Liver (tissue), 7 donors: ENCODE measurements at regions not wholly inside any gene's neighbourhood (a gene's known extent, or its start where the extent isn't known, plus 50 kb on each side); places are given as distances from the start of the nearest gene placed in this dataset.

Source experiments
- DNase-seq: peaks from one replicate; pipeline ENCODE4 v3.0.0-alpha.2; 2017; ENCODE audit warnings: low spot score
- H3K27ac ChIP-seq, 2 donors: one replicate each; pipeline ENCODE4 v1.7.0; 2013; ENCODE audit warnings: inconsistent platforms in 2 of 2, low read length in 2 of 2, control low read depth in 1 of 2, low read depth in 1 of 2, mild to moderate bottlenecking in 1 of 2
- H3K27me3 ChIP-seq, 4 donors: one replicate each; pipeline versions ENCODE4 v1.6.1 to v1.7.0; 2013; ENCODE audit warnings: low read length in 3 of 4, inconsistent platforms in 1 of 4, mild to moderate bottlenecking in 1 of 4, moderate library complexity in 1 of 4; ENCODE audit not compliant: control insufficient read depth in 4 of 4, insufficient read depth in 4 of 4
- H3K36me3 ChIP-seq, 4 donors: one replicate each; pipeline versions ENCODE4 v1.6.1 to v1.7.0; 2013; ENCODE audit warnings: low read length in 3 of 4, mild to moderate bottlenecking in 3 of 4, low read depth in 1 of 4, moderate library complexity in 1 of 4; ENCODE audit not compliant: control insufficient read depth in 4 of 4, insufficient read depth in 3 of 4
- H3K4me1 ChIP-seq, 4 donors: one replicate each; pipeline versions ENCODE4 v1.6.1 to v1.7.0; 2013; ENCODE audit warnings: low read length in 3 of 4, mild to moderate bottlenecking in 3 of 4, moderate library complexity in 1 of 4; ENCODE audit not compliant: control insufficient read depth in 4 of 4, insufficient read depth in 4 of 4
- H3K4me3 ChIP-seq, 3 donors: one replicate each; pipeline versions ENCODE4 v1.6.1 to v1.7.0; 2013; ENCODE audit warnings: low read length in 3 of 3, control low read depth in 1 of 3, low read depth in 1 of 3, mild to moderate bottlenecking in 1 of 3
- H3K9ac ChIP-seq, 2 donors: one replicate each; pipeline ENCODE4 v1.7.0; 2013; ENCODE audit warnings: low read length in 2 of 2, mild to moderate bottlenecking in 2 of 2, moderate library complexity in 2 of 2, control low read depth in 1 of 2, low read depth in 1 of 2
- H3K9me3 ChIP-seq, 4 donors: one replicate each; pipeline versions ENCODE4 v1.6.1 to v1.7.0; 2013; ENCODE audit warnings: low read length in 3 of 4; ENCODE audit not compliant: control insufficient read depth in 4 of 4
- EGR1 ChIP-seq, 2 donors: IDR thresholded peaks; 2 replicates each; pipeline ENCODE4 v1.6.1; 2016 to 2018; ENCODE audit warnings: antibody characterized with exemption in 2 of 2, low read depth in 2 of 2
- HNF4A ChIP-seq, 2 donors: conservative IDR thresholded peaks; 2 replicates each; pipeline ENCODE4 v1.6.1; 2016; ENCODE audit warnings: antibody characterized with exemption in 2 of 2, mild to moderate bottlenecking in 2 of 2
- JUND ChIP-seq, 2 donors: IDR thresholded peaks; 2 replicates each; pipeline ENCODE4 v1.6.1; 2016; ENCODE audit warnings: antibody characterized with exemption in 2 of 2
- NR2F2 ChIP-seq: IDR thresholded peaks from 2 replicates; pipeline ENCODE4 v1.6.1; 2016; ENCODE audit warnings: antibody characterized with exemption
- RXRA ChIP-seq, 2 donors: IDR thresholded peaks; 2 replicates each; pipeline ENCODE4 v1.6.1; 2017 to 2018; ENCODE audit warnings: antibody characterized with exemption in 2 of 2, mild to moderate bottlenecking in 1 of 2
- SP1 ChIP-seq: IDR thresholded peaks from 2 replicates; pipeline ENCODE4 v1.6.1; 2018; ENCODE audit warnings: antibody characterized with exemption, mild to moderate bottlenecking
- WGBS: extraction: QIAGEN DNeasy Blood & Tissue Kit; methylation state at CpG from one replicate; pipeline ENCODE4 v1.1.7; 2013; 5-methylcytosine and 5-hydroxymethylcytosine counted together
- TF ChIP-seq, protein P1 (sequence below): IDR thresholded peaks from 2 replicates; pipeline ENCODE4 v1.6.1; 2016; ENCODE audit warnings: antibody characterized with exemption, mild to moderate bottlenecking
- donor health status: healthy.
- donor health status: healthy.
- donor health status: healthy.
- donor health status: healthy.

DNA sequence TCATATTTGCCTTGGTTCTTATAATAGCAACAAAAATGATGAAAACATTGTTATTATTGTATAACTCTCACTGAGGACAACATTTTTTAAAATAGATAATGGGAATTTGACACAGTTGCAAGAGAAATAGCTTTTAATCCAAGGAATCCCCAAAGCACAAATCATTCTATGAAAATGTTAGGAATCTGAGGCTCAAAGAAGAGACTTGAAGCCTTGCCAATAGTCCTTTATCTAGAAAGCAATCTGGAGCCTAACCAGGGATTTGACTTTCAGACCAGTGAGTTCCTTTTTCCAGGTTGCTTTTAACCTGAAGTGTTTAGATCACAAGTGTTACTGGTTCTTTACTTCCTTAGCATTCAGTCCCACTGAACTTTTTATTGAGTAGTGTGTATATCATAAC is 574.5 kb upstream of the ZEB2 start (continued):
- TF ChIP-seq, protein P1, sequence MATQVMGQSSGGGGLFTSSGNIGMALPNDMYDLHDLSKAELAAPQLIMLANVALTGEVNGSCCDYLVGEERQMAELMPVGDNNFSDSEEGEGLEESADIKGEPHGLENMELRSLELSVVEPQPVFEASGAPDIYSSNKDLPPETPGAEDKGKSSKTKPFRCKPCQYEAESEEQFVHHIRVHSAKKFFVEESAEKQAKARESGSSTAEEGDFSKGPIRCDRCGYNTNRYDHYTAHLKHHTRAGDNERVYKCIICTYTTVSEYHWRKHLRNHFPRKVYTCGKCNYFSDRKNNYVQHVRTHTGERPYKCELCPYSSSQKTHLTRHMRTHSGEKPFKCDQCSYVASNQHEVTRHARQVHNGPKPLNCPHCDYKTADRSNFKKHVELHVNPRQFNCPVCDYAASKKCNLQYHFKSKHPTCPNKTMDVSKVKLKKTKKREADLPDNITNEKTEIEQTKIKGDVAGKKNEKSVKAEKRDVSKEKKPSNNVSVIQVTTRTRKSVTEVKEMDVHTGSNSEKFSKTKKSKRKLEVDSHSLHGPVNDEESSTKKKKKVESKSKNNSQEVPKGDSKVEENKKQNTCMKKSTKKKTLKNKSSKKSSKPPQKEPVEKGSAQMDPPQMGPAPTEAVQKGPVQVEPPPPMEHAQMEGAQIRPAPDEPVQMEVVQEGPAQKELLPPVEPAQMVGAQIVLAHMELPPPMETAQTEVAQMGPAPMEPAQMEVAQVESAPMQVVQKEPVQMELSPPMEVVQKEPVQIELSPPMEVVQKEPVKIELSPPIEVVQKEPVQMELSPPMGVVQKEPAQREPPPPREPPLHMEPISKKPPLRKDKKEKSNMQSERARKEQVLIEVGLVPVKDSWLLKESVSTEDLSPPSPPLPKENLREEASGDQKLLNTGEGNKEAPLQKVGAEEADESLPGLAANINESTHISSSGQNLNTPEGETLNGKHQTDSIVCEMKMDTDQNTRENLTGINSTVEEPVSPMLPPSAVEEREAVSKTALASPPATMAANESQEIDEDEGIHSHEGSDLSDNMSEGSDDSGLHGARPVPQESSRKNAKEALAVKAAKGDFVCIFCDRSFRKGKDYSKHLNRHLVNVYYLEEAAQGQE, result no peak
- TF ChIP-seq HNF4A (conservative IDR thresholded peaks at IDR 0.05), result no peak
- TF ChIP-seq EGR1 (IDR thresholded peaks at IDR 0.05; ENCODE audit: low read depth in 2 of 2), result no peak

DNA sequence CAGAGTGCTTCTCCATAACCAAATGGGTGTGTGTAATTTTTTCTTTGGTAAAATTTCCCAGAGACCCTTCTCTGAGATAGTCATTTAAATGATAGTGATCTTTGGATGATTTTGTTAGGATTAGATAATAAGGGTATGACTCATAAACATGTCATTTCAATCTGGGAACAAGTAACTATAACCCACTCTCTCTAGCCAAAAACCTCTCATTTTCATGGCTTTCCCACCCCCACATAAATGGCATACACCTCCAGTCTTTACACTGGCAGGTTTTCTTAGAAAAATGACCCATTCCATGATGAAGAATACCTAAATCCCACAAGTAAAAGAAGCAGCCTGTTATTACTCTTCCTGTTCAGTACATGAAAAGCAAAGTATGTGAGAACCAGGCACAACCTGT is 572.0 kb upstream of the ZEB2 start:
- H3K9me3 ChIP-seq, result no peaks in the 10 kb centered on the region
- no peak for DNase-seq
- H3K9ac ChIP-seq, result no peak overlapping the region
- no peak overlapping the region for H3K4me3 ChIP-seq
- H3K27ac ChIP-seq, result no peak overlapping the region
- H3K36me3 ChIP-seq, result no peaks in the 10 kb centered on the region
- no peaks in the 10 kb centered on the region for H3K27me3 ChIP-seq
- no peaks in the 10 kb centered on the region for H3K4me1 ChIP-seq
- TF ChIP-seq SP1 (no peak), NR2F2 (no peak), RXRA (IDR thresholded peaks at IDR 0.05) (no peak)
- TF ChIP-seq, protein P1, result no peak

DNA sequence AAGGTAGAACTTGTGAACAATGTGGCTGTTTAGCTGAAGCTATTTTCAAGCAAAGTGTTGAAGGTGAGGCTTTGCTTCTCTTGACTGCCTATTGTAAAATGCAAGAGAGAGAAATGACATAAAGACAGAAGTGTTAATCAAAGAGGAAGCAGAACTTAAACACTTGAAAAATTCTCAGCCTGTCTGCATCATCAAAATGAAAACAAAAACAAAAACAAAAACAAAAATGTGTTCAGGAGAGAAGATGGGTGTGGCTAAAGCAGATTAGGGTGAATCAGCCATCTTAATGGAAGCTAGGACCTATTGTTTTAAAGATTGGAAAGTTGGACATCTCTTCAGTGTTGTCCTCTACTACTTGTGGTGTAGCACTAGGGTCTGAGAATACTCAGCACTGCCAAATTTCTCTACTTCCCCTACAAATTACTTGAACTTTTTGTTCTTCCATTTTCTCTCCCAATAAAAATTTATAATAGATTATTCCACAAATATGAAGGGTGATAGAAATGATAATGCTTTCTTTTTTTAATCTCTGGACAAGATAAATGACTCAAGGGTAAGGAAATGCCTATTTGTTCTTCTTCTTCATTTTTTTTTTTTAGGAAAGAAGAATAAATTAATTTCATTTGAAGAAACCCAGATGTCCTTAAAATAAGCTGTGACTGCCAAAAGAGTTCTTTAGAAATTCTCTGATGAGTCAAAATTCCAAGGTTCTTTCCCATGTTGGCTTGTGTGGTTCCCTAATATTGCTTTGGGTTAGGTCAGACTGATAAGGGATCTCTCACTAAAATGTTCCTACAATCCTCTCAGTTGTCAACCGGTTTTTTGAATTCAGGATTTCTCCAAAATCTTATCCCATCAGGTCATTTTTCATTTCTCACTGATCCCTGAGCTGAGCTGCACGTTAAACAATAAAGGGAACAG is 571.2 kb upstream of the ZEB2 start:
- H3K27ac ChIP-seq, result no peak overlapping the region
- H3K9me3 ChIP-seq, result no peaks in the 10 kb centered on the region
- H3K4me1 ChIP-seq, result no peaks in the 10 kb centered on the region
- H3K9ac ChIP-seq, result no peak overlapping the region
- H3K4me3 ChIP-seq, result no peak overlapping the region
- TF ChIP-seq SP1, result no peak
- TF ChIP-seq JUND (IDR thresholded peaks at IDR 0.05), result no peak
- peak; percentile 22 for TF ChIP-seq NR2F2
- WGBS, result 69% methylated on average over 2 of the region's 2 CpGs
- DNase-seq, result no peak
- no peaks in the 10 kb centered on the region for H3K36me3 ChIP-seq
- H3K27me3 ChIP-seq, result no peaks in the 10 kb centered on the region
